SK-N-SH (cell line): ENCODE measurements at regions not wholly inside any gene's neighbourhood (a gene's known extent, or its start where the extent isn't known, plus 50 kb on each side); places are given as distances from the start of the nearest gene placed in this dataset.

ENCODE experiments used
- CTCF ChIA-PET: fragments of 300-600, 350-600 bp; formaldehyde crosslinking; extraction: SDS; loops from one replicate; lab custom pipeline; 2021; lab: Yijun Ruan, JAX
- POLR2A ChIA-PET: fragments of 350-600 bp; sonication (Branson Sonifier 250); formaldehyde crosslinking; extraction: SDS; loops from one replicate; lab custom pipeline; 2020; ENCODE audit warnings: antibody characterized with exemption, inconsistent platforms; lab: Yijun Ruan, JAX
- DNase-seq: peaks from one replicate; pipeline ENCODE4 v3.0.0; 2012
- H2AFZ ChIP-seq: fragments of 200-600 bp; sonication (generic); 2 replicates; pipeline ENCODE4 v1.8.1; 2016; ENCODE audit warnings: antibody characterized with exemption, mild to moderate bottlenecking, low read depth
- H3F3A ChIP-seq: fragments of 200-600 bp; sonication (generic); replicated peaks from 2 replicates; pipeline ENCODE3; 2016; ENCODE audit warnings: antibody characterized with exemption, mild to moderate bottlenecking; ENCODE audit not compliant: insufficient read depth
- H3K27ac ChIP-seq, 2 experiments: fragments of 200-500 bp in 1 of 2; fragments of 200-600 bp in 1 of 2; sonication (Bioruptor generic) in 1 of 2; sonication (generic), shearing (Covaris generic) in 1 of 2; 2 replicates each; pipeline versions ENCODE4 v1.5.1 to v1.6.1; 2014 to 2016; ENCODE audit warnings: low read depth in 2 of 2, inconsistent platforms in 1 of 2, low read length in 1 of 2, mild to moderate bottlenecking in 1 of 2, mixed read lengths in 1 of 2
- H3K27me3 ChIP-seq: fragments of 200-600 bp; sonication (generic), shearing (Covaris generic); 2 replicates; pipeline ENCODE4 v1.6.1; 2016; ENCODE audit warnings: mixed run types; ENCODE audit not compliant: insufficient read depth
- H3K36me3 ChIP-seq, 2 experiments: fragments of 200-500 bp in 1 of 2; fragments of 200-600 bp in 1 of 2; sonication (Bioruptor generic) in 1 of 2; sonication (generic) in 1 of 2; replicated peaks in 1 of 2; 2 replicates each; pipeline versions ENCODE3 to v1.5.1; 2014 to 2016; ENCODE audit warnings: low read length in 1 of 2, mild to moderate bottlenecking in 1 of 2; ENCODE audit not compliant: insufficient read depth in 2 of 2, control insufficient read depth in 1 of 2
- H3K4me1 ChIP-seq, 2 experiments: fragments of 200-500 bp in 1 of 2; fragments of 200-600 bp in 1 of 2; sonication (Bioruptor generic) in 1 of 2; sonication (generic), shearing (Covaris generic) in 1 of 2; 2 replicates each; pipeline versions ENCODE4 v1.5.1 to v1.6.1; 2014 to 2016; ENCODE audit warnings: low read depth in 1 of 2, low read length in 1 of 2, mixed run types in 1 of 2; ENCODE audit not compliant: insufficient read depth in 2 of 2, control insufficient read depth in 1 of 2
- H3K4me2 ChIP-seq: fragments of 200-600 bp; sonication (generic), shearing (Covaris generic); 2 replicates; pipeline ENCODE4 v1.6.1; 2017; ENCODE audit warnings: mixed run types
- H3K4me3 ChIP-seq, 2 experiments: fragments of 200-500 bp in 1 of 2; fragments of 200-600 bp in 1 of 2; sonication (Bioruptor generic) in 1 of 2; sonication (generic), shearing (Covaris generic) in 1 of 2; 2 replicates each; pipeline versions ENCODE4 v1.5.1 to v1.8.1; 2014 to 2016; ENCODE audit warnings: low read depth in 2 of 2, inconsistent platforms in 1 of 2, low read length in 1 of 2, mild to moderate bottlenecking in 1 of 2, mixed read lengths in 1 of 2, moderate library complexity in 1 of 2
- H3K79me2 ChIP-seq: fragments of 200-600 bp; sonication (generic); 2 replicates; pipeline ENCODE4 v1.8.1; 2017; ENCODE audit warnings: mild to moderate bottlenecking; ENCODE audit not compliant: insufficient read depth
- H3K9ac ChIP-seq: fragments of 200-600 bp; sonication (generic); 2 replicates; pipeline ENCODE4 v1.6.1; 2017; ENCODE audit warnings: mixed run types
- H3K9me2 ChIP-seq: fragments of 200-600 bp; sonication (generic); 2 replicates; pipeline ENCODE4 v1.6.1; 2017; ENCODE audit warnings: mixed run types
- H3K9me3 ChIP-seq: fragments of 200-600 bp; sonication (generic); 2 replicates; pipeline ENCODE4 v1.6.1; 2017; ENCODE audit warnings: mixed run types, mild to moderate bottlenecking, moderate library complexity
- H4K20me1 ChIP-seq: fragments of 200-600 bp; sonication (generic); 2 replicates; pipeline ENCODE4 v1.6.1; 2017; ENCODE audit warnings: mild to moderate bottlenecking, mixed run types; ENCODE audit not compliant: insufficient read depth
- FOSL2 ChIP-seq: IDR thresholded peaks from 2 replicates; pipeline ENCODE4 v1.4.0; 2012; ENCODE audit warnings: low read depth, mild to moderate bottlenecking, moderate library complexity, borderline replicate concordance
- FOXM1 ChIP-seq: IDR thresholded peaks from 2 replicates; pipeline ENCODE4 v1.4.0; 2012; ENCODE audit warnings: low read depth, mild to moderate bottlenecking
- JUND ChIP-seq: IDR thresholded peaks from 2 replicates; pipeline ENCODE4 v1.4.0; 2012
- MAX ChIP-seq: IDR thresholded peaks from 2 replicates; pipeline ENCODE4 v1.4.0; 2012; ENCODE audit warnings: low read depth
- MXI1 ChIP-seq: IDR thresholded peaks from 2 replicates; pipeline ENCODE4 v1.6.1; 2012; ENCODE audit warnings: mild to moderate bottlenecking, low read depth, low read length, improper control_type of control experiment
- NFIC ChIP-seq: IDR thresholded peaks from 2 replicates; pipeline ENCODE4 v1.4.0; 2012; ENCODE audit warnings: borderline replicate concordance
- POLR2AphosphoS5 ChIP-seq: IDR thresholded peaks from 2 replicates; pipeline ENCODE4 v1.6.1; 2012; ENCODE audit warnings: low read depth, low read length
- RCOR1 ChIP-seq: fragments of 150-350 bp; IDR thresholded peaks from 2 replicates; pipeline ENCODE4 v1.6.1; 2017; ENCODE audit warnings: antibody characterized with exemption, low read length
- TAF1 ChIP-seq: IDR thresholded peaks from 2 replicates; pipeline ENCODE4 v1.6.1; 2012; ENCODE audit warnings: low read depth, mild to moderate bottlenecking, low read length, moderate library complexity, borderline replicate concordance
- TCF12 ChIP-seq: IDR thresholded peaks from 2 replicates; pipeline ENCODE4 v1.4.0; 2012
- TEAD4 ChIP-seq: IDR thresholded peaks from 2 replicates; pipeline ENCODE4 v1.4.0; 2012; ENCODE audit warnings: mild to moderate bottlenecking, borderline replicate concordance; ENCODE audit not compliant: insufficient read depth
- USF1 ChIP-seq: IDR thresholded peaks from 2 replicates; pipeline ENCODE4 v1.4.0; 2012; ENCODE audit warnings: low read depth, borderline replicate concordance
- USF2 ChIP-seq: fragments of 150-350 bp; IDR thresholded peaks from 2 replicates; pipeline ENCODE4 v1.6.1; 2017; ENCODE audit warnings: antibody characterized with exemption, low read length, low read depth, borderline replicate concordance
- YY1 ChIP-seq: IDR thresholded peaks from 2 replicates; pipeline ENCODE4 v1.4.0; 2012; ENCODE audit warnings: low read depth, mild to moderate bottlenecking
- ZBTB33 ChIP-seq: IDR thresholded peaks from 2 replicates; pipeline ENCODE4 v1.4.0; 2012; ENCODE audit warnings: low read depth, borderline replicate concordance
- WGBS: methylation state at CpG from one replicate; pipeline ENCODE4 v1.1.6; 2017; ENCODE audit warnings: low lambda C conversion rate; 5-methylcytosine and 5-hydroxymethylcytosine counted together

- 11% methylated on average over 10 of the region's 14 CpGs for WGBS
- no peaks in the 10 kb centered on the region for H3K36me3 ChIP-seq
Observed at GRCh38 chr16:86214326-86215232, 295.7 kb upstream of the FOXF1 start.

More at GRCh38 chr16:86214326-86215232, 295.7 kb upstream of the FOXF1 start:
- no peak for TF ChIP-seq ZBTB33
- no peak for TF ChIP-seq FOXM1
- TF ChIP-seq MAX, result no peak
- TF ChIP-seq MXI1, result no peak
- no peak for TF ChIP-seq JUND
- no peak for TF ChIP-seq TAF1
- TF ChIP-seq TCF12, result no peak
- no peak for TF ChIP-seq NFIC
- TF ChIP-seq TEAD4, result no peak
- TF ChIP-seq FOSL2, result no peak
- TF ChIP-seq USF1, result no peak
- no peak for TF ChIP-seq YY1
- no peak for TF ChIP-seq USF2
- no peak for TF ChIP-seq POLR2AphosphoS5
- TF ChIP-seq RCOR1, result no peak
- no peak for DNase-seq
- Histone ChIP-seq H3K27me3 (peaks cover 66% of the 10 kb centered on the region), H3K4me3 (no peak overlapping the region), H3K9me3 (no peaks in the 10 kb centered on the region), H3F3A (no peaks in the 10 kb centered on the region), H3K9ac (no peak overlapping the region), H3K9me2 (no peaks in the 10 kb centered on the region), H4K20me1 (no peaks in the 10 kb centered on the region), H2AFZ (no peak overlapping the region), H3K4me2 (no peak overlapping the region), H3K4me1 (no peaks in the 10 kb centered on the region), H3K79me2 (no peaks in the 10 kb centered on the region), H3K27ac (no peak overlapping the region)
- POLR2A ChIA-PET, result no interaction called here
- CTCF ChIA-PET, result no interaction called here
